Kidney (tissue), 13 donors: ENCODE measurements at regions not wholly inside any gene's neighbourhood (a gene's known extent, or its start where the extent isn't known, plus 50 kb on each side); places are given as distances from the start of the nearest gene placed in this dataset.

Experiments
- DNase-seq, 5 donors: peaks; one replicate each; pipeline ENCODE4 v3.0.0-alpha.2; 2013 to 2020
- FAIRE-seq: peaks from 2 replicates; lab custom pipeline; 2012; peaks lifted over from hg19 to GRCh38; lab: Jason Lieb, UNC
- H3K27ac ChIP-seq, 2 donors: one replicate each; pipeline ENCODE4 v1.7.0; 2013; ENCODE audit warnings: low read depth in 2 of 2, low read length in 2 of 2, inconsistent platforms in 1 of 2
- H3K27me3 ChIP-seq: one replicate; pipeline ENCODE4 v1.7.1; 2013; ENCODE audit warnings: low read length, inconsistent platforms; ENCODE audit not compliant: control insufficient read depth, insufficient read depth
- H3K36me3 ChIP-seq, 3 donors: one replicate each; pipeline versions ENCODE4 v1.7.0 to v1.7.1; 2013; ENCODE audit warnings: low read length in 3 of 3, control low read depth in 1 of 3, inconsistent platforms in 1 of 3; ENCODE audit not compliant: insufficient read depth in 3 of 3, control insufficient read depth in 2 of 3
- H3K4me1 ChIP-seq, 3 donors: one replicate each; pipeline versions ENCODE4 v1.7.0 to v1.7.1; 2013; ENCODE audit warnings: low read length in 3 of 3, inconsistent platforms in 1 of 3, low read depth in 1 of 3; ENCODE audit not compliant: control insufficient read depth in 2 of 3, insufficient read depth in 2 of 3
- H3K4me3 ChIP-seq, 3 donors: one replicate each; pipeline versions ENCODE4 v1.7.0 to v1.8.1; 2013; ENCODE audit warnings: low read length in 3 of 3, control low read depth in 1 of 3, inconsistent platforms in 1 of 3
- H3K9ac ChIP-seq, 3 donors: one replicate each; pipeline versions ENCODE4 v1.7.0 to v1.7.1; 2013; ENCODE audit warnings: low read length in 3 of 3, control low read depth in 1 of 3, inconsistent platforms in 1 of 3
- H3K9me3 ChIP-seq, 3 donors: one replicate each; pipeline versions ENCODE4 v1.7.0 to v1.7.1; 2013; ENCODE audit warnings: low read length in 3 of 3, control low read depth in 1 of 3, inconsistent platforms in 1 of 3; ENCODE audit not compliant: control insufficient read depth in 2 of 3, insufficient read depth in 1 of 3
- CTCF ChIP-seq: IDR thresholded peaks from 3 replicates; pipeline ENCODE4 v1.5.1; 2012; ENCODE audit warnings: mild to moderate bottlenecking, moderate library complexity, borderline replicate concordance; ENCODE audit not compliant: insufficient read depth; ENCODE audit errors: extremely low read depth
- intact Hi-C: fragments of 100-400 bp; cut with DNase I; formaldehyde crosslinking; loops from one replicate; pipeline ENCODE4 v1.11.1; 2022
- donor health status: control.
- donor health status: control.
- donor health status: control.
- donor health status: control.
- donor health status: control.
- donor health status: DM: yes; HTN: yes; CAD: no.
- donor health status: Normal renal cell carcinoma (clear cell type).

GRCh38 chr16:65576139-65576538 lies 454.3 kb upstream of the CDH11 start:
- FAIRE-seq (no peak), DNase-seq (no peak)
- intact Hi-C loops = no loop called here
- no peaks in the 10 kb centered on the region for H3K9me3 ChIP-seq
- no peak for TF ChIP-seq CTCF
- no peak overlapping the region for H3K27ac ChIP-seq
- no peaks in the 10 kb centered on the region for H3K27me3 ChIP-seq
- no peak overlapping the region for H3K4me3 ChIP-seq
- no peaks in the 10 kb centered on the region for H3K36me3 ChIP-seq
- H3K4me1 ChIP-seq = no peaks in the 10 kb centered on the region
- H3K9ac ChIP-seq = no peak overlapping the region

GRCh38 chr16:65574326-65574966 lies 452.6 kb upstream of the CDH11 start:
- no peak for FAIRE-seq
- Histone ChIP-seq H3K9ac (no peak overlapping the region), H3K27me3 (no peaks in the 10 kb centered on the region), H3K9me3 (no peaks in the 10 kb centered on the region), H3K36me3 (no peaks in the 10 kb centered on the region), H3K4me3 (no peak overlapping the region), H3K4me1 (no peaks in the 10 kb centered on the region), H3K27ac (no peak overlapping the region)
- intact Hi-C loops = no loop called here
- TF ChIP-seq CTCF = no peak
- DNase-seq = no peak

GRCh38 chr16:65572156-65572555 lies 450.3 kb upstream of the CDH11 start:
- no peaks in the 10 kb centered on the region for H3K36me3 ChIP-seq
- no peak for FAIRE-seq

More at GRCh38 chr16:65572156-65572555, 450.3 kb upstream of the CDH11 start:
- TF ChIP-seq CTCF = no peak
- Histone ChIP-seq H3K4me1 (no peaks in the 10 kb centered on the region), H3K27ac (no peak overlapping the region), H3K27me3 (no peaks in the 10 kb centered on the region), H3K9ac (no peak overlapping the region), H3K9me3 (no peaks in the 10 kb centered on the region), H3K4me3 (no peak overlapping the region)
- intact Hi-C loops = no loop called here
- no peak for DNase-seq
